Karpas-422 (cell line): ENCODE measurements at regions not wholly inside any gene's neighbourhood (a gene's known extent, or its start where the extent isn't known, plus 50 kb on each side); places are given as distances from the start of the nearest gene placed in this dataset.

Experiments
- DNase-seq: peaks from one replicate; pipeline ENCODE4 v3.0.0-alpha.2; 2015
- H2AFZ ChIP-seq: fragments of 200-600 bp; sonication (generic); 2 replicates; pipeline ENCODE4 v1.6.1; 2014; ENCODE audit warnings: antibody characterized with exemption, low read length, mixed read lengths
- H3K27ac ChIP-seq: fragments of 200-600 bp; sonication (generic); 2 replicates; pipeline ENCODE4 v1.5.1; 2014; ENCODE audit warnings: mild to moderate bottlenecking, low read length, moderate library complexity
- H3K27me3 ChIP-seq: fragments of 200-600 bp; sonication (generic); 2 replicates; pipeline ENCODE4 v1.6.1; 2014; ENCODE audit warnings: low read length, mixed read lengths
- H3K36me3 ChIP-seq: fragments of 200-600 bp; sonication (generic); 2 replicates; pipeline ENCODE4 v1.6.1; 2014; ENCODE audit warnings: low read length, mixed read lengths; ENCODE audit not compliant: insufficient read depth
- H3K4me1 ChIP-seq: fragments of 200-600 bp; sonication (generic); 2 replicates; pipeline ENCODE4 v1.6.1; 2014; ENCODE audit warnings: mild to moderate bottlenecking, low read length, mixed read lengths
- H3K4me2 ChIP-seq: fragments of 200-600 bp; sonication (generic); 2 replicates; pipeline ENCODE4 v1.6.1; 2014; ENCODE audit warnings: low read length, low read depth, mild to moderate bottlenecking; ENCODE audit not compliant: poor library complexity, severe bottlenecking
- H3K4me3 ChIP-seq: fragments of 200-600 bp; sonication (generic); 2 replicates; pipeline ENCODE4 v1.5.1; 2014; ENCODE audit warnings: mild to moderate bottlenecking, antibody characterized with exemption, low read length, mixed read lengths
- H3K79me2 ChIP-seq: fragments of 200-600 bp; sonication (generic); 2 replicates; pipeline ENCODE4 v1.6.1; 2014; ENCODE audit warnings: mild to moderate bottlenecking, low read length, mixed read lengths
- H3K9ac ChIP-seq: fragments of 200-600 bp; sonication (generic); 2 replicates; pipeline ENCODE4 v1.6.0; 2014; ENCODE audit warnings: low read length
- H3K9me2 ChIP-seq: fragments of 200-600 bp; sonication (generic), shearing (Covaris generic); replicated peaks from 2 replicates; pipeline ENCODE4 v1.6.0; 2014; ENCODE audit warnings: mild to moderate bottlenecking, low read length, moderate library complexity; ENCODE audit not compliant: insufficient read depth
- H3K9me3 ChIP-seq: fragments of 300-700, 200-600 bp; sonication (generic); 2 replicates; pipeline ENCODE4 v1.6.1; 2014; ENCODE audit warnings: low read length, mixed read lengths
- H4K20me1 ChIP-seq: fragments of 200-600 bp; sonication (generic); 2 replicates; pipeline ENCODE4 v1.6.1; 2014; ENCODE audit warnings: mild to moderate bottlenecking, antibody characterized with exemption, low read length, low read depth; ENCODE audit not compliant: insufficient read depth

GRCh38 chr3:117201901-117202774 is 492.6 kb downstream of the TUSC7 start:
- H3K79me2 ChIP-seq, result no peaks in the 10 kb centered on the region
- no peak overlapping the region for H2AFZ ChIP-seq
- no peak for DNase-seq
- no peaks in the 10 kb centered on the region for H3K36me3 ChIP-seq
- H3K4me1 ChIP-seq, result no peaks in the 10 kb centered on the region
- no peaks in the 10 kb centered on the region for H3K27me3 ChIP-seq
- no peaks in the 10 kb centered on the region for H3K9me3 ChIP-seq
- H3K27ac ChIP-seq, result no peak overlapping the region
- H3K9me2 ChIP-seq, result no peaks in the 10 kb centered on the region
- no peak overlapping the region for H3K4me3 ChIP-seq
- H3K4me2 ChIP-seq, result no peak overlapping the region
- no peaks in the 10 kb centered on the region for H4K20me1 ChIP-seq
- no peak overlapping the region for H3K9ac ChIP-seq

- Histone ChIP-seq H4K20me1 (no peaks in the 10 kb centered on the region), H3K36me3 (no peaks in the 10 kb centered on the region), H2AFZ (no peak overlapping the region), H3K79me2 (no peaks in the 10 kb centered on the region), H3K4me1 (no peaks in the 10 kb centered on the region), H3K4me3 (no peak overlapping the region), H3K27me3 (no peaks in the 10 kb centered on the region), H3K4me2 (no peak overlapping the region), H3K27ac (no peak overlapping the region), H3K9me2 (no peaks in the 10 kb centered on the region), H3K9ac (no peak overlapping the region), H3K9me3 (no peaks in the 10 kb centered on the region)
- no peak for DNase-seq
Observed at GRCh38 chr3:117217355-117217754, 507.8 kb downstream of the TUSC7 start.

GRCh38 chr3:117217760-117218316 is 508.3 kb downstream of the TUSC7 start:
- H3K9ac ChIP-seq, result no peak overlapping the region
- no peak overlapping the region for H3K4me3 ChIP-seq
- H3K79me2 ChIP-seq, result no peaks in the 10 kb centered on the region
- H3K27me3 ChIP-seq, result no peaks in the 10 kb centered on the region
- no peaks in the 10 kb centered on the region for H3K9me3 ChIP-seq
- H3K9me2 ChIP-seq, result no peaks in the 10 kb centered on the region
- H2AFZ ChIP-seq, result no peak overlapping the region
- no peaks in the 10 kb centered on the region for H4K20me1 ChIP-seq
- H3K27ac ChIP-seq, result no peak overlapping the region
- H3K36me3 ChIP-seq, result no peaks in the 10 kb centered on the region
- H3K4me2 ChIP-seq, result no peak overlapping the region
- no peak for DNase-seq
- no peaks in the 10 kb centered on the region for H3K4me1 ChIP-seq

GRCh38 chr3:117218641-117219048 is 509.1 kb downstream of the TUSC7 start:
- Histone ChIP-seq H3K4me2 (no peak overlapping the region), H3K9ac (no peak overlapping the region), H4K20me1 (no peaks in the 10 kb centered on the region), H3K4me1 (no peaks in the 10 kb centered on the region), H3K79me2 (no peaks in the 10 kb centered on the region), H2AFZ (no peak overlapping the region), H3K9me3 (no peaks in the 10 kb centered on the region), H3K27ac (no peak overlapping the region), H3K27me3 (no peaks in the 10 kb centered on the region), H3K9me2 (no peaks in the 10 kb centered on the region), H3K4me3 (no peak overlapping the region), H3K36me3 (no peaks in the 10 kb centered on the region)
- DNase-seq, result no peak

- no peaks in the 10 kb centered on the region for H3K27me3 ChIP-seq
- H3K9me2 ChIP-seq, result no peaks in the 10 kb centered on the region
Observed at GRCh38 chr3:117219296-117219695, 509.7 kb downstream of the TUSC7 start.

GRCh38 chr3:117226932-117227331 is 517.4 kb downstream of the TUSC7 start:
- Histone ChIP-seq H3K9me2 (no peaks in the 10 kb centered on the region), H3K79me2 (no peaks in the 10 kb centered on the region), H3K36me3 (no peaks in the 10 kb centered on the region), H3K9me3 (no peaks in the 10 kb centered on the region), H3K27ac (no peak overlapping the region), H2AFZ (no peak overlapping the region), H3K9ac (no peak overlapping the region), H3K27me3 (no peaks in the 10 kb centered on the region), H3K4me1 (no peaks in the 10 kb centered on the region), H4K20me1 (no peaks in the 10 kb centered on the region), H3K4me2 (no peak overlapping the region), H3K4me3 (no peak overlapping the region)
- no peak for DNase-seq

More at GRCh38 chr3:117219296-117219695, 509.7 kb downstream of the TUSC7 start:
- Histone ChIP-seq H3K79me2 (no peaks in the 10 kb centered on the region), H3K4me1 (no peaks in the 10 kb centered on the region), H3K4me2 (no peak overlapping the region), H3K4me3 (no peak overlapping the region), H3K9me3 (no peaks in the 10 kb centered on the region), H3K36me3 (no peaks in the 10 kb centered on the region), H3K27ac (no peak overlapping the region), H3K9ac (no peak overlapping the region), H4K20me1 (no peaks in the 10 kb centered on the region), H2AFZ (no peak overlapping the region)
- DNase-seq, result no peak

- Histone ChIP-seq H4K20me1 (no peaks in the 10 kb centered on the region), H2AFZ (no peak overlapping the region), H3K27me3 (no peaks in the 10 kb centered on the region), H3K79me2 (no peaks in the 10 kb centered on the region), H3K27ac (no peak overlapping the region), H3K9me2 (no peaks in the 10 kb centered on the region), H3K4me1 (no peaks in the 10 kb centered on the region), H3K36me3 (no peaks in the 10 kb centered on the region), H3K9ac (no peak overlapping the region), H3K4me2 (no peak overlapping the region), H3K4me3 (no peak overlapping the region), H3K9me3 (no peaks in the 10 kb centered on the region)
- no peak for DNase-seq
Observed at GRCh38 chr3:117228466-117228865, 518.9 kb downstream of the TUSC7 start.

- no peak overlapping the region for H3K27ac ChIP-seq
- no peaks in the 10 kb centered on the region for H3K36me3 ChIP-seq
- H4K20me1 ChIP-seq, result no peaks in the 10 kb centered on the region
- H2AFZ ChIP-seq, result no peak overlapping the region
- no peak for DNase-seq
- H3K4me2 ChIP-seq, result no peak overlapping the region
- H3K9ac ChIP-seq, result no peak overlapping the region
- peaks cover 3% of the 10 kb centered on the region for H3K4me1 ChIP-seq
- no peaks in the 10 kb centered on the region for H3K27me3 ChIP-seq
- no peaks in the 10 kb centered on the region for H3K9me2 ChIP-seq
- H3K9me3 ChIP-seq, result no peaks in the 10 kb centered on the region
- no peaks in the 10 kb centered on the region for H3K79me2 ChIP-seq
- no peak overlapping the region for H3K4me3 ChIP-seq
Observed at GRCh38 chr3:117230924-117231323, 521.3 kb downstream of the TUSC7 start.
